Embryonic facial prominence (tissue), 1 donor: ENCODE measurements at regions not wholly inside any gene's neighbourhood (a gene's known extent, or its start where the extent isn't known, plus 50 kb on each side); places are given as distances from the start of the nearest gene placed in this dataset.
A peak's percentile ranks its signal among the peaks of the same experiment; 100 is the strongest.
"Not testable (repeated sequence)": the region's sequence is repeated elsewhere in the genome, so short reads cannot be mapped to it uniquely, and the experiment has no call there.

Experiments used
- DNase-seq: peaks from one replicate; pipeline ENCODE4 v3.0.0-alpha.2; 2016; ENCODE audit errors: extremely low spot score

DNA sequence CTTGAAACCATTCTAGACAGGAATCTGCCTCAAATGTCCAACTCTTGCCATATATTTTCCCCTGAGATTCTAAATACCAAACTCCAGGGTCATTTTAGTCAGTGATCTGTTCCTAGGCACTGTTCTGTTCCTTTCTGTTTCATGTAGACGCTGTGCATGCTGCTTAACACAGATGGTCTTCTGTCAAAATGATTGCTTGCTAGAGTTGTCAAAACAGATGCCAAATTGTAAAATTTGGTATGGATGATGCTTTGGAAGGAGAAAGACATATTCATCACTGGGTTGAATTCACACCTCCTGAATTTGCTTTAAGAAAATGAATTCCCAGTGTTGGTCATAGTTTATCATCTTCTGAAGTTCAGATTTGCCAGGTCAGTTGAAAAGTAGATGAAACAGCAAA, 425.9 kb downstream of the ETS1 start:
- no peak for DNase-seq

DNA sequence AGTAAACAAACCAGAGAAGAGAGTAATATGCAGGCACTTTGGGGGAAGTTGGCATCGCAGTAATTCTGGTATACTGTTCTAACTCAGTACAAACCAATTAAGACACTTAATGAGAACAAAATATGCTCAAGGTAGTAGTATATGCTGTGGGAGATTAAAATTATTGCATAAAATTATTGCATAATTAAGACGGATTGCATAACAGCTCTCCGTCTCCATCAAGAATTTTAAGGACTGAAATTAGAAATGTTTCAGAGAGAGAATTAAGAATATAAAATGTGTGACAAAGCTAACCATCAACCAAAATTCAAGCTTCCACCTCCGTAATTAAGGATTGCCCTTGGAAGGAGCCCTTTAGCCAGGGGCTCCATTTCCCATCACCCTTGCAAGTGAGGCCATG, 428.5 kb downstream of the ETS1 start:
- no peak for DNase-seq

DNA sequence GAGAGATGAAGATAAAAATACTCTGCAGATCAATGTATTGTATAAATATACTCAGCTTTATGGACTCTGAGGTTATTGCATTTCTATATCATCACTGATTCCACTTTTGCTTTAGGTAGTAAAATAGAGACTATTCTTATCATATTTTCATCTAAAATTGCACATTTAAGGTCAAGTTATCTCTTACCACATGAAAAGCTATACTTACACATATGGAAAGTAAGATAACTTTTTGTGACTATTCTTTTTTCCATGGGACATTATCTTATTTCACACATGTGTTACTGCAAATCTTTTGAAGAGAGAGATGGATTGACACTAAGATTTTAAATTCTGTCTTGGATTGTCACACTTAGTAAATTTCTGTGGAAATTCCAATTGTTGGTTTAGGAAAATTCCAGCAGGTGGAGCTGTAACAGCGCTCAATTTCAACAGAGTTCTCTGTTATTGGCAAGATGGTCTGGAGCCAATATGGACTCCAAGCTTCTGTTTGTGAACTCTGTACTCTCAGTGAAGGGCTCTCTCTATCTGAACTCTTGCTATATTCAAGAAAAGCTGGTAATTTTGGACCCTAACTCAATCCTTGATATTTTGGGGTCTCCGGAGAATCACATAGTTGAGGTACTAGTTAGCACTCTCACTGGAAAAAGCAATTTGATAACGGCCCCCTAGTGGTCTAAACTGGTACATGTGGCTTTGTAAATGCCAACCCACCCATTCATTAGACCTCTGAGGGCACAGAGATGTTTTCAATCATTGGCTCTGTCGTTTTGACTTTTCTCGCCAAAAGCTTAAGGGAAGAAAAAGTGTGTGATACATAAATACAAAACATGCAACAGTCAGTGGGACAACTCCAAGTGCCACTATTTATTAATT, 429.7 kb downstream of the ETS1 start:
- DNase-seq = no peak

DNA sequence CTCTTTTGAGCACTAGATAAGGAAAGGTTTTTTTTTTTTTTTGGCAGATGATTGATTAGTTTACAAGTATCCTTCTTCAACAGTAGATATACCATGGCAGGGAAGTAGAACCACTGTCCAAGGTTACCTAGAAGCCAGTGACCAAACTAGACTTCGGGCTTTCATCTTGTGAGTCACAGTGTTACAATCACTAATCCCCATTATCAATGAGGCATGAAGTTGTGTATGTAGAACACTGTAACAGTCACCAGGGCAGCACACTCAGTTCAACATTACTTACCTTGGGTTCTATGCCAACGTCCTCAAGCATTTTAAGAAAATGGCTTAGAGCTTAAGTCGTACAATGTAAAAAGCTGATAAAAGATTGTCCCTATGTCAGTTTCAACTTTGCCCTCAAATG, 430.9 kb downstream of the ETS1 start:
- no peak for DNase-seq

DNA sequence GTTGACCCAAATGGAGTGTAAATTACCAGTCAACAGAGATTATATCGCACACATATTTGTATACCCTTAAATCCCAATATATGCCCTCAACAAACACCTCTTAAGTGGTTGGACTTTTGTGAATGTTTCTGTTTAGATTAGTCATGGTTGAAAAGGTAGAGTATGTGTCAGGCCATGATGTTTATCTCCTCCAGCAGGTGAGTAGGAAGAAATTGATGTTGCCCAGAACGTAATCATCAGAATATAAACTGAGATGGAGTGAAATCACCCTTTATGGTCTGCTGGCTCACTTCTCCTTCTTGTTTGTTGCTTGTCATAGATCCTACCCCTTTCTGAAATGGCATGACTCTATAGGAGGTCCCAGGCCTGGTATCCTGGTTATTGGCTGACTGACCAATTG, 431.8 kb downstream of the ETS1 start:
- no peak for DNase-seq

DNA sequence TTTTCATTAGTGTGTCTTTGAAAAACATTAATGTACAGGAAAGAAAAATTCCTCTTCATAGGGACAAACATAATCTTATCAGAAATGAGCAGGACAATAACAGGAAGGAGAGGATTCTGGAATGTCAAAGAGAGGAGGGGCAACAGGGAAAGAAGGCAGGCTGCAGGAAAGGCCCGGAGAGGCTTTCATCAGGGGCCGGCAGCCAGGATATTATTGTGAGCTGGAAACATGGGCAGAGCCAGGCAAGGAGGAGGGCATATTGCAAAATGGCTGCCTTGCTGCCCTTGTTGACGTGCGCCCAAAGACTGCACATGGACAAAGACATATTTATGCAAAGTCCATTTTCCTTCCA, 433.7 kb downstream of the ETS1 start:
- DNase-seq = no peak

DNA sequence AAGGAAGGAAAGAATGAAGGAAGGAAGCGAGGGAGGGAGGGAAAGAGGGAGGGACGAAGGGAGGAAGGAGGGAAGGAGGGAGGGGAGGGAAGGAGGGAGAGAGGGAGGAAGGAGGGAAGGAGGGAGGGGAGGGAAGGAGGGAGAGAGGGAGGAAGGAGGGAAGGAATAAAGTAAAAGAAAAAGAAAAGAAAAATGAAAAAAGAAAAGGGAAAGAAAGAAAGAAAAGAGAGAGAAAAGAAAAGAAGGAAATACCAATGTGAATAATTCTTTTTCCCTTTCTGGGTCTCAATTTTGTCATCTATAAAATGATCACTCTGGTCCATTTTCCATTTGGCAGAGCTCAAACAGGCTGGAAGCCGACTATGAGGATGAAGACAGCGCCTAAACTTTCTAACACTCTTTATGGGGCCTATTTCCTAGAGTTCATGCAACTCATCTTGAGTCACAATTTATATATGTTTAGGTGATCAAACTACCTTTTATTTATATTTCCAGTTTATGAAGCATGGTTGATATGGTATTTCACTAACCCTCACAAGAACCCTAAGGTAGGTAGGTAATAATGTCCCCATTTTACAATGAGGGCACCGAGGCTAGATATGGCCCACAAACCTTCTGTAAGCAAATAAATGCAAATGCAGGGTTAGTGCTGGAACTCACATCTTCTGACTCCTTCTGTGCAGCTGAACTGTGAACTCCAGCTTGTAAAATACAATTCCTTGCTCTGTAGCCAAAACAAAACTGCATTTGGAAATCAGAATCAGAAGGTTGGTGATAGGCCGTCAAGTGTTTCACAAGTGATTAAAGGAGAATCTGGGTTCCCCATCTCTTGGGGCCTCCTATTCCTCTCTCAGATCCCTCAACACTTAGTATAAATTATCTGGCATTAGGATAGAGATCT, 434.3 kb downstream of the ETS1 start:
- no peak for DNase-seq

DNA sequence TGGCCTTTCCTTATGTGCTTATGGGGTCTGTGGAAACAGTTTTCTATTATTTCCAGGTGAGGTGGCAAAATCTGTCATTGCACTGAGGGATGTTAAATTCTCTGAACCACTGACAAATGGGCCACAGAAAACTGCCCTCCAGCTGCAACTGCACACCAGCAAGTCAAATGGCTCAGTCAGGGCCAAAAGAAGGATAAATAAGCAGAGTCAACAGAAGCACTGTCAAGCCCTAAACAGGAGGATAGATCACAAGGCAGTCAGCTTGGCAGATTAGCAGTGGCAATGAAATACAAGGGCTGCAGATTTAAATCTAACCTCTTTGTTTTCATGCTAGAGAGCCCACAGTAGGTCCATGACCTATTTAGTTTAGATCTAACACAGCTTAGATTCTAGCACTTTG, 435.6 kb downstream of the ETS1 start:
- no peak for DNase-seq

DNA sequence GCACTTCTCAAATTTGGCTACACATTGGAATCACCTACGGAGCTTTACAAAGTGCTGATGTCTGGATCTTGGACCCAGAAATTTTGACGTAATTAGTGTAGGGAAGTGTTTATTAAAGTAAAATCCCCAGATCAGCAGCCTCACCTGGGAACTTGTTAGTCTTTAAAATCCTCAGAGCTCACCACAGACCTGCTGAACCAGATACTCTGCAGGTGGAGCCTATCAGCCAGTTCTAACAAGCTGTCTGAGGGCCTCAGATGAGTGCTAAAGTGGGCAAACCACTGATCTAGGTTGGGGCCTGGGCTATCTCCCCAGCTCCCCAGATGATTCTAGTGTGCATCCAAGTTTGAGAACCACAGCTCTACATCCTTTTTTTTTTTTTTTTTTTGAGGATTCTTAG, 436.0 kb downstream of the ETS1 start:
- no peak for DNase-seq

DNA sequence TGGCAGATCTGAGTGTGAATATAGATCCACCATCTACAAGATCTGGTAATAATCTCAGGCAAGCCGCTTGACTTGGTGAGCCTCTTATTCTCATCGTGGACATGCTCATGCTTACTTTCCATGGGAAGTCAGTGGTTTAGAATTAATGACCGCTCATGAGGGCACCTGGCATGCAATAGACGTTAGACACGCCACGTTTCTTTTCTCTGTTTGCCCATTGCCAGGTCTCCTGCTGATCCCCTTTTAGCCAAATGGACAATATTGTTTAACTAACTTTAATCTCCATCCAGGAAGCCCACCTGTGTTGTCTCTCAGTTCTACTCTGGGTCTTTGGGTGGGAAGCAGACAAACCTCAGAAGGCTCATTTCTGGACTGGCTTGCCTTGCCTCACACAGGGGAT, 439.1 kb downstream of the ETS1 start:
- no peak for DNase-seq

DNA sequence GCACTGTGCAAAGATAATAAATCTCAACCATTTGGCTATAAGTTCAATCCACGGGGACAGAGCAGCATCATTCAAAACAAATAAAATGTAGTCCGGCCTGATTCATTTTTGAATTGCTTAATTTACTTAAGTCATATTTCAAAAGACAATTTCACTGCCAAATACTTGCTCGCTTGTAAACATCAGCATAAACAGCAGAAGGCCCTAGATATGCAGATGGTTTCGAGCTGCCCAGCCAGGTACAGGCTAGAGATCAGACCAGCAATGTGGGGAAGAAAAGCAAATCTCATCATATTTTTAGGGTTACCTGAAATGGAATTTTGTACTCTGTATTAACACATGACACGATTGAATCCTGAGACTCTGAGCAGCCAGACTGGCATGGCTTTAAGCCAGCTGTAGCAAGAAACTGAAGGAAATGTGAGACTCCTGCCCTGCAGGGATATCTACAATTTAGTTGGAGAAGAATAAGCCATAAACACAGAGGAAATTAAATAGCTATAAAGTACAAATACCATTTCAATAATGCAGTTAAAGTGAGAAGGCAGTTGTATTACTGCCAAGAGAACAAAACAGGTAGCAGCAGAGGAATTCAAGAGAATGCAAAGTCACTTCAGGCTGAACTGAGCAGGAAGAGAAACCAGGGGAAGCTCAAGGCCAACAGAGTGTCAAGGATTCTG, 440.3 kb downstream of the ETS1 start:
- no peak for DNase-seq

DNA sequence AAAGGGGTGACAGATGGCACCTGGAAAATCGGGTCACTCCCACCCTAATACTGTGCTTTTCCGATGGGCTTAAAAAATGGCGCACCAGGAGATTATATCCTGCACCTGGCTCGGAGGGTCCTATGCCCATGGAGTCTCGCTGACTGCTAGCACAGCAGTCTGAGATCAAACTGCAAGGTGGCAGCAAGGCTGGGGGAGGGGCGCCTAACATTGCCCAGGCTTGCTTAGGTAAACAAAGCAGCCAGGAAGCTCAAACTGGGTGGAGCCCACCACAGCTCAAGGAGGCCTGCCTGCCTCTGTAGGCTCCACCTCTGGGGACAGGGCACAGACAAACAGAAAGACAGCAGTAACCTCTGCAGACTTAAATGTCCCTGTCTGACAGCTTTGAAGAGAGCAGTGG, 447.1 kb downstream of the ETS1 start:
- DNase-seq = not testable (repeated sequence)

DNA sequence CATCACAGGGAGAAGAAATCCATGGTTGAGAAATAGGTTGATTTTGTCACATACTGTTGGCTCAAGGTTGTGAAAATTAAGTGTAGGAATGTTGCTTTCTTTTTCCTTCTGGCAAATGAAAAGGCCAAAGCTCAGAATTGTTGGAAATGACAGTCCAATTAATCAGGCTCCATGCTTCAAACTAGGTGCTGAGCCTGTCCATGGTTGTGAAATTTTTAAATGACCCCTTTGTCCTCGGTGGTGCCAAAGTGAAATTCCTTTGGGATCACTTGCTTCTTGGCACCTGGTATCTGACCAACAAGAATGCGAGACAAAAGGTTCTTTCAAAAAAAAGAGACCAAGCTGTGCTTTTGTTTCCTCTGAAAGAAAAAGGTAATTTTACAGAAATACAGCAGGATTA, 451.9 kb downstream of the ETS1 start:
- no peak for DNase-seq

DNA sequence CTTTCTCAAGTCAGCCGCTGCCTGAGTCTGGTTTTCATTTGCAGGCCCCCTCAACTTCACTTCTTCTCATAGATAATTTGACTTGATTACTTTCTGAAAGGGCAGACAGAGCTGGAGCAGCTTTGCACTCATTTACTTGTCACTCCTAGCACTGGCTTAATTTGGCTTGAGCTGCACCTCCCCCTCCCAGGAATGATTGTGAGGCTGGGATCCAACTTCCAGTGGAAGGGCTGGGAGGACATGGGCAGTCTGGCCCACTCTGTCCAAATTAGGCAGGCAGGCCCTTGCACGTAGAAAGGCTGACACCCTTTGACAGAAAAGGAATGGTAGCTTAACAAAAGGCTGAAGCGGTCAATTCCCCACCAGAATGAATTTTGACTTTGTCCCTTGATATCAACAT, 453.9 kb downstream of the ETS1 start:
- DNase-seq = peak; percentile 37

DNA sequence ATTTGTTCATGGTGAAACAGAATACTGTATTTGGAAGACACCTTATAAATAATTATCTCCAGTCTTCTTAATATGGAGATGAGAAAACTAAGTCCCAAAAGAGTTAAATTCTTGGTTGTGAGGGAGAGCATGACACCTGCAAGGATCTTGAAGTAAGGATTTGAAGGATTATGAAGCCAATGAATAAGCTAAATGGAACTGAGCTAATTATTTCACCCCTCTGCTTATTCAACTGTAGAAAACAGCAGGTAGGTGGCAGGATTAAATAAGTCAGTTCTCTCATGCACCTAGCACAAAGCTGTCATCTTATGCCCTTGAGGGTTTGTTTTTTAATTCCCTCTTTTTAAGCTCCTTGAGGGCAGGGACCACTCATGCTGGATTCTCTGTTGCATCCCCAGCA, 457.3 kb downstream of the ETS1 start:
- no peak for DNase-seq

DNA sequence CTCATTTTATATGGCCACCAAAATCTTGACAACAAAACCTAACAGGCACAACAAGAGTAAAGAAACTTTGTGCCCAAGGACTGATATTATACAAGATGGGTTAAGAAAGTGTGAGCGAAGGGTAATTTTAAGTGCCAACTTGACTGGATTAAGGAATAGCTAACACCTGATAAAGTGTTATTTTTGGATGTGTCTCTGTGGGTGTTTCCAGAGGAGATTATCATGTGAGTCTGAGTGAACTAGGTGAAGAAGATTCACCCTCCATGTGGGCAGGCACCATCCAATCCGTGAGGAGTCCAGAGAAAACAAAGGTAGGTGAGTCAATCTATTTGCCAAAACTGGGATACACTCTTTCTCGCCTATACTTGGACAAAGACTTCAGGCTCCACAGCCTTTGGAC, 461.6 kb downstream of the ETS1 start:
- DNase-seq = no peak

DNA sequence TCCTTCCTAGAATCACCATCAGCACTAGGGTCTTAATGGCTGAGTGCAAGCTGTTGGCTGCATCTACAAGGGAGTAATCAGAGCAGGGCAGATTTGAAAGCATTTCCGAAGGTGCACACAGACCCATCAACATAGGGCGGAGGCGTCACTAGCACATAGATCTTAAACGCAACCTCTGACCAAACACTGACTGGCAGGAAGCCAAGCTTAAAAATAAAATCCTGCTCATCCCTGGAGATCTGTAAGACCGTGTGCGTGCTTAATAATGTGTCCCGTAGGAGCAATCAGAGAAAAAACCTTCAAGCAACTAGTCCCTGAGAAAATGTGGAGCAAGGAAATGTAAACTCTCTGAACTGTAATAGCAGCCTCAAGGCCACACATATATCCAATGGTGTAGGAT, 470.5 kb downstream of the ETS1 start:
- DNase-seq = no peak

DNA sequence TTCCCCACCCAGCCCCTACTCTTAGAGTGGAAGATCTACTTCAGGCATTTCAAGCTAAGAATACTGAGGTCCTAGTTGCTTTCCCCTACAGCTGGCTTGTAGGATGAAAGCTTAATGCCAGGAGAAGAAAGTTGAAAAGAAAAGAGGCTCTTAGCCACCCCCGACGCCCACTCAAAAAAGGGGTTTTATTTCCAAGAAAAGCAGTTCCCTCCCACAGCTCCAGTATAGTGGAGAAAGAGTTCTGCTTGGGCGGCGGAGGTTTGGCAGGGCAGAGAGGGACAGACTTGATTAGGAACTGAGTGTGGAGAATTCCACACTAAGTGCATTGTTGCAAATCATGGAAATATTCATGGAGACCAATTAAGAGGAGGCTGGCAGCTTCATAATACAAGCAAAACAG, 470.9 kb downstream of the ETS1 start:
- no peak for DNase-seq

DNA sequence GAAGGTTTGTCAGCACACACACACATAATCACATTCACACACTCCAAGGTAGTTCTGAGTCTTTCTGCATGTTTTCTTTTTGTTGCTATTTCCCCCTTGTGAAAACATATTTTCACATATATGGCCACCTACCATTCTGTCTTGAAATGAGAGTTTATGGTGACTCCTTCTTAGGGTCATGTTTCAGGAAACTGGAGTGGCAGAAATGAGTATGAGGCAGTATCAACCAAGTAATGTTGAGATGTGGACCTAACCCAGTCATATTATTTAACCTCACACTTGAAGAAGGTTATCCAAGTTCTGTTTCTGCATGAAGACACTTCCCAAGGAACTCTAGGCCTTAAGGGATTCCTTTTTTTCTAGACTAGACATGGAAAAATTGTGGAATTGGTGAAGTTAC, 481.4 kb downstream of the ETS1 start:
- DNase-seq = no peak

DNA sequence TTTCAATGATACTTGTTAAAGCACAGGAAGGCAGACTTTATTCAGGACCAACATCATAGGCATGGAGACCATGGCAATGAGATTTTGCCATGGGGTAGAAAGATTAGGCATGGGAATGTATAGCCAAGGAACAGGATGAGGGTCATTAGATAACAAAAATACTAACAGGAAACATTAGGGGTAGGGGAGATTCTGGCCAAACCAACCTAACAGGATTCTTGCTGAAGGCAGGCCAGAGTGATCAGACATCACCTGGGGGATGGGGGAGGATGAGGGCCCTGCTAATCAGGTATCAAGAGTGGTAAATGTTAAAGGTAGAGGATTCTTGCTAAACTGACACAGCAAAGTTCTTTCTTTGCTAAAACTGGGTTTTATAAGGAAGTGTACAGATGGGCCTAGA, 481.8 kb downstream of the ETS1 start:
- DNase-seq = no peak

DNA sequence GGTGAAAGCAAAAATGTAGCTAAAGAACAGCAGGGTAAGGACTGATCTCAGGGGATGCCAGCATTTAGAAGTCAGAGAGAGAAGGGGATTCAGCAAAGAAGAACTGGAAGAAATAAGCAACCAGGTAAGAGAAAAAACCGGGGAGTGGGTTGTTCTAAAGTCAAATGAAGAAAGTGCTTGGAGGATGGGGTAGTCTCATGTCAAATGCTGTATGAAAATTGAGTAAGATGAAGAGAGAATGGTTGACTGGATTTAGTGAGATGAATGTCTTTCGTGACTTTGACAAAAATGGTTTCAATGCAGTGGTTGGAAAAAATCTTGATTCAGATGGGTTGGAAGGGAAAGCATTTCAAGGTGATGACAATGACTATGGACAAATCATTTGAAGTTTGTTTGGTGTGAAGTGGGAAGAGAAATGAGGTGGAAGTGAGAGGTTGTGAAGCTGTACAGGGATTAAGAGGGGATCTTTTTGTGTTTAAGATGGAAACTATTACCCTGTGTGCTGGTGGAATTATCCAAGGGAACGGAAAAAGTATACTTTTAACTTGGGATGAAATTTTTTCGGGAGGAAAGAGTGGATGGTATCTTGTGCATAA, 484.0 kb downstream of the ETS1 start:
- DNase-seq = no peak

DNA sequence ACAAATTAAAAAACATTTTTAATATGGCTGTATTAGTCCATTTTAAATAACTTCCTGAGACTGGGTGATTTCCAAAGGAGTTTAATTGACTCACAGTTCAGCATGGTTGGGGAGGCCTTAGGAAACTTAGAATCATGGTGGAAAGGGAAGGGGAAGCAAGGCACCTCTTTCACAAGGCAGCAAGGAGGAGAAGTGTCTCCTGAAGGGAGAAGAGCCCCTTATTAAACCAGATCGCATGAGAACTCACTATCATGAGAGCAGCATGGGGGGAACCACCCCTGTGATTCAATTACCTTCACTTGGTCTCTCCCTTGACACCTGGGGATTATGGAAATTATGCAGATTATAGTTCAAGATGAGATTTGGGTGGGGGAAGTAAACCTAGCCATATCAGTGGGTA, 488.6 kb downstream of the ETS1 start:
- no peak for DNase-seq
